ENCODE measurements at regions not wholly inside any gene's neighbourhood (a gene's known extent, or its start where the extent isn't known, plus 50 kb on each side); places are given as distances from the start of the nearest gene placed in this dataset.

- DNase-seq (ENCODE audit: low read depth in 1 of 2, low spot score in 1 of 2): peak in 1 of 2 experiments; percentile 36
- no peak overlapping the region for H3K27ac ChIP-seq (replicated peaks)
- H3K4me3 ChIP-seq (replicated peaks; ENCODE audit: insufficient read depth, low read length): no peak overlapping the region
- no peaks in the 10 kb centered on the region for H3K27me3 ChIP-seq (ENCODE audit: insufficient read depth, poor library complexity, severe bottlenecking)
- TF ChIP-seq POLR2AphosphoS5 (IDR thresholded peaks at IDR 0.05; ENCODE audit: low read depth) (no peak), CTCF (IDR thresholded peaks at IDR 0.05; ENCODE audit: insufficient read depth, low read length) (no peak), SPI1 (IDR thresholded peaks at IDR 0.05; ENCODE audit: borderline replicate concordance, low read depth) (no peak), REST (IDR thresholded peaks at IDR 0.05; ENCODE audit: insufficient replicate concordance, low read depth) (no peak), GABPA (IDR thresholded peaks at IDR 0.05; ENCODE audit: low read depth) (no peak)
Measured at GRCh38 chrX:45660477-45660876, 459.8 kb upstream of the DIPK2B start.

GRCh38 chrX:45633419-45633818 lies 432.7 kb upstream of the DIPK2B start:
- DNase-seq (ENCODE audit: low read depth in 1 of 2, low spot score in 1 of 2): no peak
- TF ChIP-seq SPI1 (IDR thresholded peaks at IDR 0.05; ENCODE audit: borderline replicate concordance, low read depth): no peak
- no peak for TF ChIP-seq POLR2AphosphoS5 (IDR thresholded peaks at IDR 0.05; ENCODE audit: low read depth)
- no peak for TF ChIP-seq CTCF (IDR thresholded peaks at IDR 0.05; ENCODE audit: insufficient read depth, low read length)
- TF ChIP-seq GABPA (IDR thresholded peaks at IDR 0.05; ENCODE audit: low read depth): no peak
- TF ChIP-seq REST (IDR thresholded peaks at IDR 0.05; ENCODE audit: insufficient replicate concordance, low read depth): no peak
- H3K27me3 ChIP-seq (ENCODE audit: insufficient read depth, poor library complexity, severe bottlenecking): no peaks in the 10 kb centered on the region
- no peak overlapping the region for H3K4me3 ChIP-seq (replicated peaks; ENCODE audit: insufficient read depth, low read length)
- no peak overlapping the region for H3K27ac ChIP-seq (replicated peaks)

- TF ChIP-seq CTCF (IDR thresholded peaks at IDR 0.05; ENCODE audit: insufficient read depth, low read length): no peak
- TF ChIP-seq SPI1 (IDR thresholded peaks at IDR 0.05; ENCODE audit: borderline replicate concordance, low read depth): no peak
- no peak for TF ChIP-seq POLR2AphosphoS5 (IDR thresholded peaks at IDR 0.05; ENCODE audit: low read depth)
- no peak for TF ChIP-seq REST (IDR thresholded peaks at IDR 0.05; ENCODE audit: insufficient replicate concordance, low read depth)
- no peak for TF ChIP-seq GABPA (IDR thresholded peaks at IDR 0.05; ENCODE audit: low read depth)
- no peak for DNase-seq (ENCODE audit: low read depth in 1 of 2, low spot score in 1 of 2)
- Histone ChIP-seq H3K4me3 (replicated peaks; ENCODE audit: insufficient read depth, low read length) (no peak overlapping the region), H3K27ac (replicated peaks) (no peak overlapping the region), H3K27me3 (ENCODE audit: insufficient read depth, poor library complexity, severe bottlenecking) (no peaks in the 10 kb centered on the region)
Measured at GRCh38 chrX:45632506-45632905, 431.8 kb upstream of the DIPK2B start.
